B cell (primary cell): ENCODE measurements at regions not wholly inside any gene's neighbourhood (a gene's known extent, or its start where the extent isn't known, plus 50 kb on each side); places are given as distances from the start of the nearest gene placed in this dataset.

Experiments used
- ATAC-seq: fragments of 200-7000 bp; cut with Tn5 transposase; one replicate; pipeline ENCODE4 v1.10.0; 2021; ENCODE audit warnings: low read depth, mild to moderate bottlenecking, moderate number of reproducible peaks, moderate library complexity
- CTCF ChIA-PET: fragments of 350-600 bp; sonication (Branson Sonifier 250); formaldehyde crosslinking; loops from one replicate; lab custom pipeline; 2021; ENCODE audit warnings: antibody characterized with exemption, inconsistent platforms; lab: Charles Lee
- POLR2A ChIA-PET: fragments of 350-600 bp; sonication (Branson Sonifier 250); formaldehyde crosslinking; loops from one replicate; lab custom pipeline; 2021; ENCODE audit warnings: antibody characterized with exemption; lab: Charles Lee
- DNase-seq: peaks from one replicate; pipeline ENCODE4 v3.0.0; 2013
- H2AFZ ChIP-seq: 2 replicates; pipeline ENCODE4 v1.6.1; 2012; ENCODE audit warnings: mild to moderate bottlenecking, low read depth, low read length; ENCODE audit not compliant: insufficient read depth, poor library complexity, severe bottlenecking
- H3K27ac ChIP-seq, 2 donors: 1 replicate in 1 of 2; 2 replicates in 1 of 2; pipeline ENCODE4 v1.5.1; 2012 to 2013; ENCODE audit warnings: low read length in 2 of 2, mild to moderate bottlenecking in 2 of 2, moderate library complexity in 1 of 2
- H3K27me3 ChIP-seq, 4 experiments: fragments of 200-600 bp in 1 of 4; sonication (generic) in 1 of 4; replicated peaks in 1 of 4; 1 replicate in 2 of 4; 2 replicates in 2 of 4; pipeline versions ENCODE4 v1.6.1 to v1.7.0; 2013 to 2016; ENCODE audit warnings: low read length in 3 of 4, mild to moderate bottlenecking in 2 of 4, mixed read lengths in 1 of 4, moderate library complexity in 1 of 4; ENCODE audit not compliant: insufficient read depth in 4 of 4, control insufficient read depth in 3 of 4; ENCODE audit errors: control extremely low read depth in 1 of 4
- H3K36me3 ChIP-seq, 2 experiments: replicated peaks in 1 of 2; 1 replicate in 1 of 2; 2 replicates in 1 of 2; pipeline versions ENCODE4 v1.6.1 to v1.7.1; 2013; ENCODE audit warnings: low read length in 1 of 2; ENCODE audit not compliant: insufficient read depth in 2 of 2, control insufficient read depth in 1 of 2; ENCODE audit errors: control extremely low read depth in 1 of 2, extremely low read depth in 1 of 2
- H3K4me1 ChIP-seq, 2 donors: fragments of 200-600 bp in 1 of 2; sonication (generic) in 1 of 2; 1 replicate in 1 of 2; 2 replicates in 1 of 2; pipeline versions ENCODE4 v1.5.1 to v1.6.1; 2013 to 2017; ENCODE audit warnings: low read length in 2 of 2; ENCODE audit not compliant: control insufficient read depth in 2 of 2, insufficient read depth in 2 of 2
- H3K4me2 ChIP-seq: replicated peaks from 2 replicates; pipeline ENCODE3; 2012; ENCODE audit warnings: mild to moderate bottlenecking, low read depth, low read length; ENCODE audit not compliant: poor library complexity, severe bottlenecking
- H3K4me3 ChIP-seq, 5 experiments: fragments of 200-600 bp in 1 of 5; sonication (generic) in 1 of 5; 1 replicate in 3 of 5; 2 replicates in 2 of 5; pipeline versions ENCODE4 v1.5.1 to v1.7.0; 2011 to 2016; ENCODE audit warnings: low read length in 4 of 5, mild to moderate bottlenecking in 4 of 5, low read depth in 2 of 5, control low read depth in 1 of 5, moderate library complexity in 1 of 5; ENCODE audit not compliant: insufficient read depth in 1 of 5; ENCODE audit errors: control extremely low read depth in 1 of 5, extremely low read depth in 1 of 5
- H3K79me2 ChIP-seq: fragments of 200-600 bp; sonication (generic); one replicate; pipeline ENCODE4 v1.6.0; 2016; ENCODE audit warnings: low read length; ENCODE audit not compliant: control insufficient read depth, insufficient read depth
- H3K9ac ChIP-seq: fragments of 200-600 bp; sonication (generic); 2 replicates; pipeline ENCODE4 v1.6.1; 2017; ENCODE audit warnings: mild to moderate bottlenecking, low read length, moderate library complexity
- H3K9me3 ChIP-seq, 3 donors: one replicate each; pipeline versions ENCODE4 v1.6.1 to v1.7.1; 2013; ENCODE audit warnings: low read length in 2 of 3; ENCODE audit not compliant: control insufficient read depth in 2 of 3, insufficient read depth in 1 of 3; ENCODE audit errors: control extremely low read depth in 1 of 3
- H4K20me1 ChIP-seq: 2 replicates; pipeline ENCODE4 v1.6.0; 2012; ENCODE audit warnings: mild to moderate bottlenecking, low read length; ENCODE audit not compliant: insufficient read depth, control insufficient read depth, poor library complexity, severe bottlenecking
- H3K27ac Mint-ChIP-seq: one replicate; pipeline ENCODE4 v1.8.0; 2021; ENCODE audit warnings: mixed read lengths
- H3K27me3 Mint-ChIP-seq: one replicate; pipeline ENCODE4 v1.8.0; 2021; ENCODE audit warnings: mixed read lengths
- H3K4me1 Mint-ChIP-seq: one replicate; pipeline ENCODE4 v1.8.0; 2021; ENCODE audit warnings: mixed read lengths
- H3K4me3 Mint-ChIP-seq: one replicate; pipeline ENCODE4 v1.8.0; 2021; ENCODE audit warnings: mixed read lengths
- H3K9me3 Mint-ChIP-seq: one replicate; pipeline ENCODE4 v1.8.0; 2022; ENCODE audit warnings: mixed read lengths; ENCODE audit not compliant: insufficient read depth
- EZH2 ChIP-seq: IDR thresholded peaks from 2 replicates; pipeline ENCODE4 v1.6.1; 2012; ENCODE audit warnings: borderline replicate concordance, low read depth, mild to moderate bottlenecking, moderate library complexity, low read length; ENCODE audit not compliant: insufficient read depth, poor library complexity, severe bottlenecking
- intact Hi-C: fragments of 100-400 bp; cut with micrococcal nuclease; formaldehyde crosslinking; loops from one replicate; pipeline ENCODE4 v1.10.0; 2022
- TF ChIP-seq, protein P1 (sequence below): fragments of 200-600 bp; IDR thresholded peaks from one replicate; pipeline ENCODE4 v1.8.0; 2022; ENCODE audit warnings: antibody characterized with exemption, mild to moderate bottlenecking

GRCh38 chr4:67037504-67038227 is 507.6 kb downstream of the CENPC start:
- ChIA-PET POLR2A (no interaction called here), CTCF (no interaction called here)
- Histone ChIP-seq H4K20me1 (no peaks in the 10 kb centered on the region), H3K79me2 (no peaks in the 10 kb centered on the region), H3K9ac (no peak overlapping the region), H3K27ac (no peak overlapping the region), H3K4me3 (no peak overlapping the region), H2AFZ (no peak overlapping the region), H3K27me3 (no peaks in the 10 kb centered on the region), H3K9me3 (no peaks in the 10 kb centered on the region), H3K4me1 (no peaks in the 10 kb centered on the region), H3K36me3 (no peaks in the 10 kb centered on the region), H3K4me2 (no peak overlapping the region)
- H3K4me1 Mint-ChIP-seq = no peaks in the 10 kb centered on the region
- TF ChIP-seq, protein P1, sequence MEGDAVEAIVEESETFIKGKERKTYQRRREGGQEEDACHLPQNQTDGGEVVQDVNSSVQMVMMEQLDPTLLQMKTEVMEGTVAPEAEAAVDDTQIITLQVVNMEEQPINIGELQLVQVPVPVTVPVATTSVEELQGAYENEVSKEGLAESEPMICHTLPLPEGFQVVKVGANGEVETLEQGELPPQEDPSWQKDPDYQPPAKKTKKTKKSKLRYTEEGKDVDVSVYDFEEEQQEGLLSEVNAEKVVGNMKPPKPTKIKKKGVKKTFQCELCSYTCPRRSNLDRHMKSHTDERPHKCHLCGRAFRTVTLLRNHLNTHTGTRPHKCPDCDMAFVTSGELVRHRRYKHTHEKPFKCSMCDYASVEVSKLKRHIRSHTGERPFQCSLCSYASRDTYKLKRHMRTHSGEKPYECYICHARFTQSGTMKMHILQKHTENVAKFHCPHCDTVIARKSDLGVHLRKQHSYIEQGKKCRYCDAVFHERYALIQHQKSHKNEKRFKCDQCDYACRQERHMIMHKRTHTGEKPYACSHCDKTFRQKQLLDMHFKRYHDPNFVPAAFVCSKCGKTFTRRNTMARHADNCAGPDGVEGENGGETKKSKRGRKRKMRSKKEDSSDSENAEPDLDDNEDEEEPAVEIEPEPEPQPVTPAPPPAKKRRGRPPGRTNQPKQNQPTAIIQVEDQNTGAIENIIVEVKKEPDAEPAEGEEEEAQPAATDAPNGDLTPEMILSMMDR = no peak
- TF ChIP-seq EZH2 = no peak
- H3K27me3 Mint-ChIP-seq = no peaks in the 10 kb centered on the region
- DNase-seq (no peak), ATAC-seq (no peak)
- no peaks in the 10 kb centered on the region for H3K9me3 Mint-ChIP-seq
- H3K27ac Mint-ChIP-seq = no peak overlapping the region
- no peak overlapping the region for H3K4me3 Mint-ChIP-seq
- intact Hi-C loops = no loop called here

GRCh38 chr4:67036791-67037190 is 508.5 kb downstream of the CENPC start:
- intact Hi-C loops = no loop called here
- ATAC-seq = no peak

More at GRCh38 chr4:67036791-67037190, 508.5 kb downstream of the CENPC start:
- Mint-ChIP-seq H3K27me3 (no peaks in the 10 kb centered on the region), H3K9me3 (no peaks in the 10 kb centered on the region), H3K4me3 (no peak overlapping the region), H3K27ac (no peak overlapping the region), H3K4me1 (no peaks in the 10 kb centered on the region)
- CTCF ChIA-PET = no interaction called here
- no peak overlapping the region for H2AFZ ChIP-seq
- H3K9me3 ChIP-seq = no peaks in the 10 kb centered on the region
- no peaks in the 10 kb centered on the region for H3K36me3 ChIP-seq
- no peak overlapping the region for H3K4me2 ChIP-seq
- H3K27ac ChIP-seq = no peak overlapping the region
- no peak overlapping the region for H3K9ac ChIP-seq
- no peak overlapping the region for H3K4me3 ChIP-seq
- H3K27me3 ChIP-seq = no peaks in the 10 kb centered on the region
- DNase-seq = no peak
- H4K20me1 ChIP-seq = no peaks in the 10 kb centered on the region
- no peaks in the 10 kb centered on the region for H3K79me2 ChIP-seq
- no peak for TF ChIP-seq EZH2
- TF ChIP-seq, protein P1 = no peak
- no peaks in the 10 kb centered on the region for H3K4me1 ChIP-seq
- POLR2A ChIA-PET = no interaction called here
